ENCODE measurements at regions not wholly inside any gene's neighbourhood (a gene's known extent, or its start where the extent isn't known, plus 50 kb on each side); places are given as distances from the start of the nearest gene placed in this dataset.

DNA sequence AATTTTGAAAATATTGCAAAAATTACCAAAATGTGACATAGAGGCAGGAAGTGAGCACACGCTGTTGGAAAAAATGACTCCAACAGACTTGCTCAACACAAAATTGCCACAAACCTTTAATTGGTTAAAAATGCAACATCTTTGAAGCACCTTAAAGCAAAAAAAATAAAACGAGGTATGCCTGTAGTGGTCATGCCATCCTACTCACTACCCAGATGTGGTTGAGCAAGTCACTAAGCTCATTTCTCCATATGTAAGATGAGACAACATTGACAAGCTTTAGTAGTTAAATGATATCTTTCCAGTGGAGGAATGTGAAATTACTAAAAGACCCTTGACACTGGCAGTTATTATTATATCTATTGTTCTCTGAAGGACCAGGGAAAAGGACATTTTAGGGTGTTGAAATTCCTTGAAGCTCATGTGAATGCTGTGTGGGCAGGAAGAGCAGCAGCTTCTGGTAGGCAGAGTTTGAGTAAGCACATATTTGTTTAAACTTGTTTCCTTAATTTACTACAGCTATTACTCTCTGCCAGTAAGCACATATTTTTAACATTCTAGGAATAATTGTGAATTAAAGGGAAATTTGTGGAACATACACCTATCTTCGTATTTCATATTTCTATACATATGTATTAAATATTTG, 131.6 kb upstream of the P2RY1 start:
- TF ChIP-seq GATA2 (IDR thresholded peaks at IDR 0.05; ENCODE audit: low read depth, low read length), result no peak
- no peak for TF ChIP-seq GATA3 (IDR thresholded peaks at IDR 0.05; ENCODE audit: low read depth, low read length)

Measured in SH-SY5Y (cell line).